Ovary (tissue), 7 donors: ENCODE measurements at regions not wholly inside any gene's neighbourhood (a gene's known extent, or its start where the extent isn't known, plus 50 kb on each side); places are given as distances from the start of the nearest gene placed in this dataset.
"Not testable (repeated sequence)": the region's sequence is repeated elsewhere in the genome, so short reads cannot be mapped to it uniquely, and the experiment has no call there.

ENCODE experiments used
- DNase-seq, 5 donors: peaks; one replicate each; pipeline ENCODE4 v3.0.0-alpha.2; 2019 to 2020
- H3K27ac ChIP-seq, 2 donors: fragments of 200-600 bp; one replicate each; pipeline versions ENCODE4 v1.5.1 to v1.8.0; 2019 to 2022
- H3K27me3 ChIP-seq: fragments of 200-600 bp; one replicate; pipeline ENCODE4 v1.8.0; 2022
- H3K36me3 ChIP-seq: fragments of 200-600 bp; sonication (generic); one replicate; pipeline ENCODE4 v1.5.1; 2019
- H3K4me1 ChIP-seq: one replicate; pipeline ENCODE4 v1.8.1; 2013; ENCODE audit warnings: mild to moderate bottlenecking, moderate library complexity; ENCODE audit not compliant: insufficient read depth
- H3K4me3 ChIP-seq: fragments of 200-600 bp; sonication (generic); one replicate; pipeline ENCODE4 v1.5.1; 2017
- H3K9me3 ChIP-seq, 2 donors: fragments of 200-600 bp in 1 of 2; sonication (generic) in 1 of 2; one replicate each; pipeline versions ENCODE4 v1.5.1 to v1.8.1; 2013 to 2019; ENCODE audit warnings: mild to moderate bottlenecking in 1 of 2, moderate library complexity in 1 of 2
- EP300 ChIP-seq: sonication (generic); formaldehyde crosslinking; IDR thresholded peaks from one replicate; pipeline ENCODE4 v1.6.1; 2017; ENCODE audit warnings: antibody characterized with exemption
- POLR2A ChIP-seq: fragments of 450-650 bp; IDR thresholded peaks from one replicate; pipeline ENCODE4 v1.6.1; 2017; ENCODE audit warnings: antibody characterized with exemption, mild to moderate bottlenecking, moderate library complexity
- whole genome bisulfite sequencing, 3 donors: extraction: QIAGEN DNeasy Blood & Tissue Kit in 1 of 3; methylation state at CpG; one replicate each; pipeline versions ENCODE4 v1.1.5 to v1.1.7; 2013 to 2017; 5-methylcytosine and 5-hydroxymethylcytosine counted together
- intact Hi-C, 4 donors: fragments of 100-400 bp; cut with DNase I; formaldehyde crosslinking; loops; one replicate each; pipeline versions ENCODE4 v1.11.0 to v1.15.1; 2022 to 2023
- TF ChIP-seq, protein P1 (sequence below), 3 donors: fragments of 450-650 bp in 2 of 3; fragments of 200-600 bp in 1 of 3; IDR thresholded peaks; one replicate each; pipeline versions ENCODE4 v1.5.1 to v1.8.0; 2016 to 2022; ENCODE audit warnings: antibody characterized with exemption in 3 of 3, mild to moderate bottlenecking in 1 of 3
- donor health status: DM: no; HTN: no; CAD: no; lungs with moderate emphysema.
- donor health status: DM: no; HTN: no; CAD: no.
- donor health status: Bipolar disorder and iron deficiency.
- donor health status: DM: no; HTN: no; CAD: no.
- donor health status: DM: yes; HTN: yes; CAD: no.

DNA sequence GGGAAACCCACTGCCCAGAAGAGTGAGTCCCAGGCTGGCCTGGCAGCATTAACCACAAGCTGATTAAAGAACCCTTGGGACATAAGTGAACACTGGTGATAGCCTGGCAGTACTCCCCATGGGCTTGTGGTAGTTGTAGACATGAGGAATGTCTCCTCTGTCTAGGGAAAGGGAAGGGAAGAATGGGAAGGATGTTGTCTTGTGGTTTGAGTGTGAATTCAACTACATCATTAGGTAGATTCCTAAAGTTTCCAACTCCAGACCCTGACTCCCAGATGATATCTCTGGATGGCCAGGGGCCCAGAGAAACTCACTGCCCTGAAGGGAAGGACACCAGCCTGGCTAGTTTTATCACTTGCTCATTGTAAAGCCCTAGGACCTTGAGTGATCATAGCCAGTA, 1012.4 kb upstream of the COX7C start:
- intact Hi-C loops: no loop called here
- Histone ChIP-seq H3K4me1 (no peaks in the 10 kb centered on the region), H3K36me3 (no peaks in the 10 kb centered on the region), H3K4me3 (no peak overlapping the region), H3K9me3 (no peaks in the 10 kb centered on the region), H3K27ac (no peak overlapping the region), H3K27me3 (no peaks in the 10 kb centered on the region)
- TF ChIP-seq EP300: no peak
- TF ChIP-seq POLR2A: no peak
- TF ChIP-seq, protein P1, sequence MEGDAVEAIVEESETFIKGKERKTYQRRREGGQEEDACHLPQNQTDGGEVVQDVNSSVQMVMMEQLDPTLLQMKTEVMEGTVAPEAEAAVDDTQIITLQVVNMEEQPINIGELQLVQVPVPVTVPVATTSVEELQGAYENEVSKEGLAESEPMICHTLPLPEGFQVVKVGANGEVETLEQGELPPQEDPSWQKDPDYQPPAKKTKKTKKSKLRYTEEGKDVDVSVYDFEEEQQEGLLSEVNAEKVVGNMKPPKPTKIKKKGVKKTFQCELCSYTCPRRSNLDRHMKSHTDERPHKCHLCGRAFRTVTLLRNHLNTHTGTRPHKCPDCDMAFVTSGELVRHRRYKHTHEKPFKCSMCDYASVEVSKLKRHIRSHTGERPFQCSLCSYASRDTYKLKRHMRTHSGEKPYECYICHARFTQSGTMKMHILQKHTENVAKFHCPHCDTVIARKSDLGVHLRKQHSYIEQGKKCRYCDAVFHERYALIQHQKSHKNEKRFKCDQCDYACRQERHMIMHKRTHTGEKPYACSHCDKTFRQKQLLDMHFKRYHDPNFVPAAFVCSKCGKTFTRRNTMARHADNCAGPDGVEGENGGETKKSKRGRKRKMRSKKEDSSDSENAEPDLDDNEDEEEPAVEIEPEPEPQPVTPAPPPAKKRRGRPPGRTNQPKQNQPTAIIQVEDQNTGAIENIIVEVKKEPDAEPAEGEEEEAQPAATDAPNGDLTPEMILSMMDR (IDR thresholded peaks at IDR 0.05): no peak
- no peak for DNase-seq

DNA sequence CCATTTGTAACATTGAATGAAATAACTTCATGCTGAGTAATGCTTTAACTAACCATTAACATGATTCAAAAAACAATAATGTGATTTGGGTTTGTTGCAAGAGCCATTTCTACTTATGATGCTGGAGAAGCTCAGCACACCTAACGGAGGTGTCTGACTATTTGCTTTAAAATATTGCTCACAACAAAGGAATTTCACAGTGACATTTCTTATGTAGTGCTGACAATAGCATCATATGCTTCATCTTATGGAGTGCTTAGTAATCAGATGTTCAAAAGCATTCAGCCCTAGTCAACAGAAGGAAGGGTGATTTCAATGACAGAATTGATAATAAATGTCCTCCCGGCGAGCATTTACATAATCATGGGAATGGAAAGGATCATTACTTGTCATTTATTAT, 1003.3 kb upstream of the COX7C start:
- no peak for DNase-seq
- intact Hi-C loops: no loop called here
- H3K27ac ChIP-seq: no peak overlapping the region
- H3K4me3 ChIP-seq: no peak overlapping the region
- TF ChIP-seq POLR2A: no peak
- TF ChIP-seq, protein P1 (IDR thresholded peaks at IDR 0.05): no peak
- TF ChIP-seq EP300: no peak
- WGBS, 3 donors: 92 to 96% (median 95%) methylated on average over 3 of the region's 3 CpGs
- no peaks in the 10 kb centered on the region for H3K36me3 ChIP-seq
- no peaks in the 10 kb centered on the region for H3K9me3 ChIP-seq
- H3K27me3 ChIP-seq: no peaks in the 10 kb centered on the region
- no peaks in the 10 kb centered on the region for H3K4me1 ChIP-seq

DNA sequence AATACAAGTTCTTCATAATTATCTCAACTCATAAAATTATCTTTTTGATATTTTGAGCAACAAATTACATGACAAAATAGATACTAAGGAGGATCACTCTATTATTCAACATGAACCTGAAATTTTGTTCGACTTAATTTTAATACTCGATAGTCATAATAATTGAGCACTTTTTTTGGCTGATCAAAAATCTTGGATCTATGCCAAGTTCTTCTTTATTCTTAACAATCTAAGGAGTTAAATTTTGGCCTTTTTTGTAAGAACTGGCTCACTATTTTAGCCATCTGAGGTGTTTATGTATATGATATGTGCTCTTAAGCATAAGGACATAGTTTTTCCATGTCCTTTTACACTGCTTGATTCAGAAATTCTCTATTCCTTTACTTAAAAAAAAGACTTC, 996.1 kb upstream of the COX7C start:
- no peaks in the 10 kb centered on the region for H3K9me3 ChIP-seq
- 95 to 99% (median 97%) methylated on average over 2 of the region's 2 CpGs for WGBS, 3 donors
- no peaks in the 10 kb centered on the region for H3K4me1 ChIP-seq
- DNase-seq: no peak
- H3K4me3 ChIP-seq: no peak overlapping the region
- TF ChIP-seq, protein P1 (IDR thresholded peaks at IDR 0.05): no peak
- TF ChIP-seq POLR2A (no peak), EP300 (no peak)
- no peaks in the 10 kb centered on the region for H3K36me3 ChIP-seq
- intact Hi-C loops: no loop called here
- H3K27ac ChIP-seq: no peak overlapping the region
- H3K27me3 ChIP-seq: no peaks in the 10 kb centered on the region

DNA sequence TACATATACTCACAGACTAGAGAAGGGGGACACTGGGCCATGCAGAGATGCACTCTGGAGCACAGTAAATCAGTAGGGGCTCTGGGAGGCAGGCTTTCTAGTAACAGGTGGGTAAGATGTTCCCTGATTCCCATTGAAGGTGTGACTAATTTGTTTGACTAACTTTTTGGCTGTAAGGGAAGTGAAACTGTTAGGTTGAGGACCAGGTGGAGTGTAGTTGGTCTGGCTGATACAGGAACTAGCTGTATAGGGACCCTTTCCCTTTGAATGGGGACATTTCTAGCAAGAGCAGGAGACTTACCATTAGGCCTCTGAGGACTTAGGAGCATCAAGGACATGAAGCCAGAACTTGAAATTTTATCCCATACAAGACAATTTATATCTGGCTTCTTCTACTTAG, 989.6 kb upstream of the COX7C start:
- TF ChIP-seq, protein P1 (IDR thresholded peaks at IDR 0.05): no peak
- TF ChIP-seq EP300 (no peak), POLR2A (no peak)
- Histone ChIP-seq H3K27ac (no peak overlapping the region), H3K27me3 (no peaks in the 10 kb centered on the region), H3K36me3 (no peaks in the 10 kb centered on the region), H3K4me1 (no peaks in the 10 kb centered on the region), H3K9me3 (no peaks in the 10 kb centered on the region), H3K4me3 (no peak overlapping the region)
- DNase-seq: no peak
- intact Hi-C loops: no loop called here

DNA sequence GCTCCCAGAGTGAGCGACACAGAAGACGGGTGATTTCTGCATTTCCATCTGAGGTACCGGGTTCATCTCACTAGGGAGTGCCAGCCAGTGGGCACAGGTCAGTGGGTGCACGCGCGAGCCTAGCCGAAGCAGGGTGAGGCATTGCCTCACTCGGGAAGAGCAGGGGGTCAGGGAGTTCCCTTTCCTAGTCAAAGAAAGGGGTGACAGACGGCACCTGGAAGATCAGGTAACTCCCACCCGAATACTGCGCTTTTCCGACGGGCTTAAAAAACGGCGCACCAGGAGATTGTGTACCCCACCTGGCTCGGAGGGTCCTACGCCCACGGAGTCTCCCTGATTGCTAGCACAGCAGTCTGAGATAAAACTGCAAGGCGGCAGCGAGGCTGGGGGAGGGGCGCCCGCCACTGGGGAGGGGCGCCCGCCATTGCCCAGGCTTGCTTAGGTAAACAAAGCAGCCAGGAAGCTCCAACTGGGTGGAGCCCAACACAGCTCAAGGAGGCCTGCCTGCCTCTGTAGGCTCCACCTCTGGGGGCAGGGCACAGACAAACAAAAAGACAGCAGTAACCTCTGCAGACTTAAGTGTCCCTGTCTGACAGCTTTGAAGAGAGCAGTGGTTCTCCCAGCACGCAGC, 979.1 kb upstream of the COX7C start:
- H3K27me3 ChIP-seq: not testable (repeated sequence)

More for the DNA sequence above, 979.1 kb upstream of the COX7C start:
- H3K9me3 ChIP-seq, H3K36me3 ChIP-seq, H3K27ac ChIP-seq, H3K4me3 ChIP-seq, DNase-seq, H3K4me1 ChIP-seq, intact Hi-C loops: not testable (repeated sequence)
- WGBS, 3 donors: 65 to 90% (median 77%) methylated on average over 16 to 19 of the region's 25 CpGs
